Testis (tissue), 2 donors: ENCODE measurements at regions not wholly inside any gene's neighbourhood (a gene's known extent, or its start where the extent isn't known, plus 50 kb on each side); places are given as distances from the start of the nearest gene placed in this dataset.

Source experiments
- DNase-seq: peaks from one replicate; pipeline ENCODE4 v3.0.0-alpha.2; 2019
- H3K27ac ChIP-seq, 2 donors: fragments of 200-600 bp; sonication (generic); one replicate each; pipeline ENCODE4 v1.5.1; 2019
- H3K27me3 ChIP-seq: fragments of 200-600 bp; sonication (generic); one replicate; pipeline ENCODE4 v1.5.1; 2019
- H3K36me3 ChIP-seq: fragments of 200-600 bp; sonication (generic); one replicate; pipeline ENCODE4 v1.5.1; 2017; ENCODE audit warnings: low read depth; ENCODE audit errors: missing control alignments
- H3K4me1 ChIP-seq: fragments of 200-600 bp; sonication (generic); one replicate; pipeline ENCODE4 v1.5.1; 2019
- H3K4me3 ChIP-seq, 2 donors: fragments of 200-600 bp; sonication (generic); one replicate each; pipeline ENCODE4 v1.5.1; 2017 to 2019
- H3K9me3 ChIP-seq: fragments of 200-600 bp; sonication (generic); one replicate; pipeline ENCODE4 v1.5.1; 2017
- POLR2A ChIP-seq: fragments of 450-650 bp; IDR thresholded peaks from one replicate; pipeline ENCODE4 v1.6.1; 2017; ENCODE audit warnings: antibody characterized with exemption, mild to moderate bottlenecking, moderate library complexity
- WGBS, 2 donors: methylation state at CpG; one replicate each; pipeline ENCODE4 v1.1.5; 2018; 5-methylcytosine and 5-hydroxymethylcytosine counted together
- intact Hi-C: fragments of 100-400 bp; cut with DNase I; formaldehyde crosslinking; loops from one replicate; pipeline ENCODE4 v1.15.1; 2023; ENCODE audit warnings: low total_unique reads
- TF ChIP-seq, protein P1 (sequence below), 3 experiments: fragments of 450-650 bp in 2 of 3; fragments of 200-600 bp in 1 of 3; sonication (generic) in 1 of 3; IDR thresholded peaks; one replicate each; pipeline ENCODE4 v1.5.1; 2016 to 2019; ENCODE audit warnings: antibody characterized with exemption in 3 of 3, mild to moderate bottlenecking in 2 of 3, moderate library complexity in 1 of 3

DNA sequence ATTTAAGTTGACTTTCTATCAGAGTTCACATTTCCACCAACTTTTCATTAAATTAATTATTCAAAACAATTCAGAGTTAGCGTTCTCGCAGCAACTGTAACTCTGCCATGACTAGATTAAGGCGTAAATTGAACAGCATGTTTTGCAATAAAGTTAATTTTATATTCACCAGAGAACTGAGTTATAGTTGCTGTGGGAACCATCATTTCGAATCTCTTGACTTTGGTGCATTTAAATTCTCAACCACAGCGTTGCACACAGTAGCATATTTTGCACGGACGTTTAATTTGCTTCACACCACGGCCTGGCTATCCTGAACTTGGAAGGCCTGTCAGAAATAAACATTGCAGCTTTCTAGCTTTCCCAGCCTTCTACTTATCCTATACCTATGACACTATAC, 144.3 kb upstream of the WWC1 start:
- no peaks in the 10 kb centered on the region for H3K4me1 ChIP-seq
- TF ChIP-seq POLR2A, result no peak
- TF ChIP-seq, protein P1, sequence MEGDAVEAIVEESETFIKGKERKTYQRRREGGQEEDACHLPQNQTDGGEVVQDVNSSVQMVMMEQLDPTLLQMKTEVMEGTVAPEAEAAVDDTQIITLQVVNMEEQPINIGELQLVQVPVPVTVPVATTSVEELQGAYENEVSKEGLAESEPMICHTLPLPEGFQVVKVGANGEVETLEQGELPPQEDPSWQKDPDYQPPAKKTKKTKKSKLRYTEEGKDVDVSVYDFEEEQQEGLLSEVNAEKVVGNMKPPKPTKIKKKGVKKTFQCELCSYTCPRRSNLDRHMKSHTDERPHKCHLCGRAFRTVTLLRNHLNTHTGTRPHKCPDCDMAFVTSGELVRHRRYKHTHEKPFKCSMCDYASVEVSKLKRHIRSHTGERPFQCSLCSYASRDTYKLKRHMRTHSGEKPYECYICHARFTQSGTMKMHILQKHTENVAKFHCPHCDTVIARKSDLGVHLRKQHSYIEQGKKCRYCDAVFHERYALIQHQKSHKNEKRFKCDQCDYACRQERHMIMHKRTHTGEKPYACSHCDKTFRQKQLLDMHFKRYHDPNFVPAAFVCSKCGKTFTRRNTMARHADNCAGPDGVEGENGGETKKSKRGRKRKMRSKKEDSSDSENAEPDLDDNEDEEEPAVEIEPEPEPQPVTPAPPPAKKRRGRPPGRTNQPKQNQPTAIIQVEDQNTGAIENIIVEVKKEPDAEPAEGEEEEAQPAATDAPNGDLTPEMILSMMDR (IDR thresholded peaks at IDR 0.05), result no peak
- no peaks in the 10 kb centered on the region for H3K9me3 ChIP-seq
- H3K36me3 ChIP-seq, result no peaks in the 10 kb centered on the region
- no peak overlapping the region for H3K27ac ChIP-seq
- no peak overlapping the region for H3K4me3 ChIP-seq
- intact Hi-C loops, result no loop called here
- WGBS, 2 donors, result 90 to 94% methylated on average over 8 of the region's 8 CpGs
- no peak for DNase-seq
- no peaks in the 10 kb centered on the region for H3K27me3 ChIP-seq

DNA sequence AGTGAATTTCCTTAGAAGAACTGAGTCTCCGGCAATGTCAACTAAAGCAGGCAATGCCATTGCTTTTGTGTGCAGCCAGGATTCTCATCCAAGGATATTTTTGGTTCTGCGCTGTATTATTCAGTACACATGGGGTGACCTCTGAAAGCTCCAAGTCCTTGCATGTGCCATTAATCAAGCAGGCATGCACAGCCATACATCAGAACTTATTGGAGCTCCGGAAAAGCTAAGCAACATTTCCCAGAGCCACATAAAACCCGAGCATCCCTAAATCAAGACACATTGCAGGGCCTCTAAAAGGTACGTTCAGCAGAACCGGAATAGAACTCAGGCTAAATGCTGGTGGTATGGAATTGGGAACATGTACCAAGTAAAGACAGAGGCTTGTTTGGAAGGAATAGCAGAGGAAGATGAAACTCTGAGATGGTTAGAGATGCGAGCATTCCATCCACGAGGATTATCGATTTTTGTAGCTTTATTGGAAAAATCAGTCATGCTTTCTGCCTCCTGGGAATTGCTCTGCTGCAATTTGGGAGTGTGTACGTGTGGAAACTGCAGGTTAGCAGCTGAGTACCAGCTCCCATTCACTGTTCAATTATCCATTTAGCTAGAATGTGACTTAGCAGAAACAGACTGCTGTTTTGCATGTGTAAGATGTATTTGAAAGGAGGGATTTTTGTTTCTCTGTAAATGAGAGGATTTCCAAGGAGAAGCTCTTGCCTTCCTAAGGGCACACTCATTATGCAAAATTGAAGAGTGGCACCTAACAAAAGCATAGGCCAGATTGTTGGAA, 143.7 kb upstream of the WWC1 start:
- no peak overlapping the region for H3K4me3 ChIP-seq
- DNase-seq, result no peak
- 76 to 79% methylated on average over 10 of the region's 10 CpGs for WGBS, 2 donors
- no peak overlapping the region for H3K27ac ChIP-seq
- H3K27me3 ChIP-seq, result no peaks in the 10 kb centered on the region
- TF ChIP-seq POLR2A, result no peak
- TF ChIP-seq, protein P1 (IDR thresholded peaks at IDR 0.05), result no peak
- H3K9me3 ChIP-seq, result no peaks in the 10 kb centered on the region
- intact Hi-C loops, result no loop called here
- H3K36me3 ChIP-seq, result no peaks in the 10 kb centered on the region
- no peaks in the 10 kb centered on the region for H3K4me1 ChIP-seq

DNA sequence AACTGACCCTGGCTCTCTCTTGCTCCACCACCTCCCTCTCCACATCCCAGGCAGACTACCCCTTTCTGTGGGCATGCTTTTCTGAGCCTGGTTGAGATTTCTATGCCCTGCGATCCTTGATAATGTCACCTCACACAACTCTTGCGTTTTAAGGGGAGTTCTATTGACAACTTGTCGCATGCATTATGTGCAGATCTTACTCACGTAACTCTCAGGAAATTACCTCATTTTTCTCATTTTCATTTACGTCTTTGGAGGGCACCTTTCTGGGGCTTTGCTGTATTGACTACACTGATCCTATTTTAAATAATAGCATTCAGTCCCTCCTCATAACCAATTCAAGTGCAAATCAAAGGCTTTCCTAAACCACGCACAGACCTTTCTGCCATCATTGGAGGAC, 140.4 kb upstream of the WWC1 start:
- intact Hi-C loops, result no loop called here
- TF ChIP-seq POLR2A, result no peak
- TF ChIP-seq, protein P1 (IDR thresholded peaks at IDR 0.05), result no peak
- Histone ChIP-seq H3K4me3 (no peak overlapping the region), H3K36me3 (no peaks in the 10 kb centered on the region), H3K4me1 (no peaks in the 10 kb centered on the region), H3K27me3 (no peaks in the 10 kb centered on the region), H3K9me3 (no peaks in the 10 kb centered on the region), H3K27ac (no peak overlapping the region)
- no peak for DNase-seq
- 84 to 93% methylated on average over 6 of the region's 6 CpGs for WGBS, 2 donors

DNA sequence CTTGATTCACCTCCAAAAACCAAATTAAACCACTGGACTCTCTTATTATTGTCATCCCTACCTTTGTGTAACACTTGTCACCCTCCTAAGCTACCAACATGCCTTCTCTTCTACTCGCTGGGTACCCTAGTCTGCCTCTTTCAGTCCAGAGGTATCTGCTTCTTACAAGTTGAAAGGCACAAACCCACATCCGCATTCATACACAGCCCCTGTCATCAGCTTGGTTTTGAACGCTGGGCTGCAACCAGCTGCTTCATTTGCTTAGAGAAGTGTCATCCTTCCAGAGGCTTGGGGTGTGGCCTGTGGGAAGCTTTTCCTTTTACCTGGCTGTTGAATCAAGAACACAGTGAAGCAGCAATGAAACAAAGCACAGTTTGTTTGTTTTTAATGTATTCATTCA, 138.8 kb upstream of the WWC1 start:
- no peak for DNase-seq
- Histone ChIP-seq H3K9me3 (no peaks in the 10 kb centered on the region), H3K36me3 (no peaks in the 10 kb centered on the region), H3K27ac (no peak overlapping the region), H3K27me3 (no peaks in the 10 kb centered on the region), H3K4me1 (no peaks in the 10 kb centered on the region), H3K4me3 (no peak overlapping the region)
- intact Hi-C loops, result no loop called here
- TF ChIP-seq, protein P1 (IDR thresholded peaks at IDR 0.05), result no peak
- no peak for TF ChIP-seq POLR2A
- whole genome bisulfite sequencing, 2 donors, result 88 to 91% methylated on average over 3 of the region's 3 CpGs
